Adrenal gland (tissue), 9 donors: ENCODE measurements at regions not wholly inside any gene's neighbourhood (a gene's known extent, or its start where the extent isn't known, plus 50 kb on each side); places are given as distances from the start of the nearest gene placed in this dataset.

Experiments used
- DNase-seq, 7 donors: peaks; one replicate each; pipeline ENCODE4 v3.0.0-alpha.2; 2019 to 2020
- H3K27ac ChIP-seq, 5 donors: fragments of 200-600 bp; sonication (generic) in 4 of 5; 1 replicate in 3 of 5; 2 replicates in 2 of 5; pipeline versions ENCODE4 v1.5.1 to v1.8.0; 2016 to 2020; ENCODE audit warnings: mild to moderate bottlenecking in 1 of 5
- H3K27me3 ChIP-seq: fragments of 200-600 bp; 2 replicates; pipeline ENCODE4 v1.8.0; 2021
- H3K36me3 ChIP-seq, 2 donors: fragments of 200-600 bp; replicated peaks in 1 of 2; 1 replicate in 1 of 2; 2 replicates in 1 of 2; pipeline versions ENCODE4 v1.5.1 to v1.8.0; 2018 to 2022
- H3K4me1 ChIP-seq, 2 donors: fragments of 200-600 bp; replicated peaks in 1 of 2; 1 replicate in 1 of 2; 2 replicates in 1 of 2; pipeline versions ENCODE4 v1.5.1 to v1.8.0; 2018 to 2021
- H3K4me3 ChIP-seq, 4 donors: fragments of 200-600 bp; sonication (generic) in 3 of 4; one replicate each; pipeline ENCODE4 v1.5.1; 2016 to 2018
- H3K9me3 ChIP-seq, 3 donors: fragments of 200-600 bp; sonication (generic) in 1 of 3; replicated peaks in 1 of 3; 1 replicate in 2 of 3; 2 replicates in 1 of 3; pipeline versions ENCODE4 v1.5.1 to v1.8.0; 2016 to 2021
- CTCF ChIP-seq, 6 experiments: fragments of 450-650 bp in 4 of 6; fragments of 200-600 bp in 2 of 6; sonication (generic) in 1 of 6; IDR thresholded peaks; 1 replicate in 5 of 6; 2 replicates in 1 of 6; pipeline versions ENCODE4 v1.5.1 to v1.8.0; 2016 to 2021; ENCODE audit warnings: antibody characterized with exemption in 6 of 6, mild to moderate bottlenecking in 2 of 6, moderate library complexity in 1 of 6
- POLR2A ChIP-seq, 2 donors: fragments of 450-650 bp; IDR thresholded peaks; one replicate each; pipeline ENCODE4 v1.6.1; 2017; ENCODE audit warnings: antibody characterized with exemption in 2 of 2, mild to moderate bottlenecking in 2 of 2, moderate library complexity in 1 of 2
- WGBS, 4 donors: extraction: QIAGEN DNeasy Blood & Tissue Kit in 2 of 4; methylation state at CpG; one replicate each; pipeline versions ENCODE4 v1.1.5 to v1.1.7; 2013 to 2017; 5-methylcytosine and 5-hydroxymethylcytosine counted together
- intact Hi-C, 2 donors: fragments of 100-400 bp; cut with DNase I; formaldehyde crosslinking; loops; one replicate each; pipeline versions ENCODE4 v1.14.1 to v1.15.0; 2022 to 2023
- donor health status: healthy with polysubstance abuse.
- donor health status: Bipolar disorder and iron deficiency.
- donor health status: DM: yes; HTN: yes; CAD: no.
- donor health status: DM: no; HTN: no; CAD: no.
- donor health status: DM: no; HTN: no; CAD: no.

GRCh38 chr4:123945301-123945700 lies 548.7 kb downstream of the SPRY1 start:
- no peaks in the 10 kb centered on the region for H3K9me3 ChIP-seq
- DNase-seq, result no peak
- H3K36me3 ChIP-seq, result no peaks in the 10 kb centered on the region
- intact Hi-C loops, result no loop called here
- H3K4me3 ChIP-seq, result no peak overlapping the region
- H3K27me3 ChIP-seq, result no peaks in the 10 kb centered on the region
- H3K27ac ChIP-seq, result no peak overlapping the region
- no peak for TF ChIP-seq CTCF (IDR thresholded peaks at IDR 0.05)
- no peak for TF ChIP-seq POLR2A (IDR thresholded peaks at IDR 0.05)
- 88 to 95% (median 93%) methylated on average over 7 of the region's 7 CpGs for WGBS, 4 donors
- H3K4me1 ChIP-seq, result no peaks in the 10 kb centered on the region

GRCh38 chr4:123950530-123950929 lies 553.9 kb downstream of the SPRY1 start:
- no peak for TF ChIP-seq POLR2A (IDR thresholded peaks at IDR 0.05)
- TF ChIP-seq CTCF (IDR thresholded peaks at IDR 0.05), result no peak
- no peak overlapping the region for H3K27ac ChIP-seq
- H3K27me3 ChIP-seq, result no peaks in the 10 kb centered on the region
- no peaks in the 10 kb centered on the region for H3K9me3 ChIP-seq
- DNase-seq, result no peak
- H3K36me3 ChIP-seq, result no peaks in the 10 kb centered on the region
- no peak overlapping the region for H3K4me3 ChIP-seq
- intact Hi-C loops, result no loop called here
- no peaks in the 10 kb centered on the region for H3K4me1 ChIP-seq

- Histone ChIP-seq H3K27me3 (no peaks in the 10 kb centered on the region), H3K36me3 (no peaks in the 10 kb centered on the region), H3K9me3 (no peaks in the 10 kb centered on the region), H3K4me1 (no peaks in the 10 kb centered on the region), H3K27ac (no peak overlapping the region), H3K4me3 (no peak overlapping the region)
- WGBS, 4 donors, result 58 to 79% (median 62%) methylated on average over 3 of the region's 3 CpGs
- TF ChIP-seq POLR2A (IDR thresholded peaks at IDR 0.05) (no peak), CTCF (IDR thresholded peaks at IDR 0.05) (no peak)
- intact Hi-C loops, result no loop called here
- DNase-seq, result no peak
Measured at GRCh38 chr4:123952530-123953274, 556.1 kb downstream of the SPRY1 start.

- H3K27me3 ChIP-seq, result no peaks in the 10 kb centered on the region
- 82 to 90% (median 85%) methylated on average over 3 of the region's 3 CpGs for WGBS, 4 donors
- no peak for DNase-seq
- H3K4me3 ChIP-seq, result no peak overlapping the region
- intact Hi-C loops, result no loop called here
- no peaks in the 10 kb centered on the region for H3K4me1 ChIP-seq
- H3K27ac ChIP-seq, result no peak overlapping the region
- no peak for TF ChIP-seq POLR2A (IDR thresholded peaks at IDR 0.05)
- no peak for TF ChIP-seq CTCF (IDR thresholded peaks at IDR 0.05)
- no peaks in the 10 kb centered on the region for H3K36me3 ChIP-seq
- no peaks in the 10 kb centered on the region for H3K9me3 ChIP-seq
Measured at GRCh38 chr4:123953566-123953965, 557.0 kb downstream of the SPRY1 start.
